ENCODE measurements at regions not wholly inside any gene's neighbourhood (a gene's known extent, or its start where the extent isn't known, plus 50 kb on each side); places are given as distances from the start of the nearest gene placed in this dataset.

DNA sequence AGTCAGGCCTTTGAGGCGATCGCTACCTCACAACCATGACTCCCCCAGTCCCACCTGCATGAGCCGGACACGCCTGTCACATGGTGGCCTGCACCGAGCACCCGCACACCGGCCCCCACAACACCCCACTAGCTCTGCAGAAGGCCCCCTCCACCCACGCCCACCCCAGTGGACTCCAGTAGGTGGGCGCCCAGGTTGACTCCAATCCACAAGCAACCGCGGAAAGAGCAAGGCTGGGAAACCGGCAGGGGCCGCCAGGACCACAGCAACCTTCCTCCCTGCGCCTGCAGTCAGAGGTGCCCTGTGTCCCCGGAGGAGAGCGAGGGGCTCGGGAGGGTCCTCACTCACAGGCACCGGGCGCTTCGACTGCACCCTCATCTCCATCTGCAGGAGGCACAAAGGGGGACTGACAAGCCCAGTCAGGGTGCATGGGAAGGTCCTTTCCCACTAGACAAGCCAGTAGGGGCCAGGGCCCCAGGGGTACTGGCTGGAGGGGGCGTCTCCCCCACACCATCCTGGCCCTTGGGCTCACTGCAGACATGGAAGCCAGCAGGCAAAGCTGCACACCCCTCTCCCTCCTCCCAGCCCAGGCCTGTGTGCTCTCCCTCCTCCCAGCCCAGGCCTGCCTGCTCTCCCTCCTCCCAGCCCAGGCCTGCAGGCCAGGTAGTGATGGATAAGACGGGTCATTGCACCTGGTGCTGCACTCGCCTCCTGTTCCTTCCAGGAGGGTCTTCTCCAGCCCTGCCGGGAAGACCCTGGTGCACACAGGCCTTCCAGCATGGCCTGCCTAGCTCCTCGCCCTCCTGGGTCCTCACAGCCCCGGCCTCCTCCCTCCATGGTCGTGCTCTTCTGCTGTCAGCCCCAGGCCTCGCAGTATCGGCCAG lies 137.2 kb downstream of the DLL1 start:
- no peak for DNase-seq (ENCODE audit: low read depth)
- TF ChIP-seq, protein P1, sequence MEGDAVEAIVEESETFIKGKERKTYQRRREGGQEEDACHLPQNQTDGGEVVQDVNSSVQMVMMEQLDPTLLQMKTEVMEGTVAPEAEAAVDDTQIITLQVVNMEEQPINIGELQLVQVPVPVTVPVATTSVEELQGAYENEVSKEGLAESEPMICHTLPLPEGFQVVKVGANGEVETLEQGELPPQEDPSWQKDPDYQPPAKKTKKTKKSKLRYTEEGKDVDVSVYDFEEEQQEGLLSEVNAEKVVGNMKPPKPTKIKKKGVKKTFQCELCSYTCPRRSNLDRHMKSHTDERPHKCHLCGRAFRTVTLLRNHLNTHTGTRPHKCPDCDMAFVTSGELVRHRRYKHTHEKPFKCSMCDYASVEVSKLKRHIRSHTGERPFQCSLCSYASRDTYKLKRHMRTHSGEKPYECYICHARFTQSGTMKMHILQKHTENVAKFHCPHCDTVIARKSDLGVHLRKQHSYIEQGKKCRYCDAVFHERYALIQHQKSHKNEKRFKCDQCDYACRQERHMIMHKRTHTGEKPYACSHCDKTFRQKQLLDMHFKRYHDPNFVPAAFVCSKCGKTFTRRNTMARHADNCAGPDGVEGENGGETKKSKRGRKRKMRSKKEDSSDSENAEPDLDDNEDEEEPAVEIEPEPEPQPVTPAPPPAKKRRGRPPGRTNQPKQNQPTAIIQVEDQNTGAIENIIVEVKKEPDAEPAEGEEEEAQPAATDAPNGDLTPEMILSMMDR (conservative IDR thresholded peaks at IDR 0.05; ENCODE audit: low read depth, low read length): no peak
- no peak overlapping the region for H3K4me3 ChIP-seq (ENCODE audit: low read length)

DNA sequence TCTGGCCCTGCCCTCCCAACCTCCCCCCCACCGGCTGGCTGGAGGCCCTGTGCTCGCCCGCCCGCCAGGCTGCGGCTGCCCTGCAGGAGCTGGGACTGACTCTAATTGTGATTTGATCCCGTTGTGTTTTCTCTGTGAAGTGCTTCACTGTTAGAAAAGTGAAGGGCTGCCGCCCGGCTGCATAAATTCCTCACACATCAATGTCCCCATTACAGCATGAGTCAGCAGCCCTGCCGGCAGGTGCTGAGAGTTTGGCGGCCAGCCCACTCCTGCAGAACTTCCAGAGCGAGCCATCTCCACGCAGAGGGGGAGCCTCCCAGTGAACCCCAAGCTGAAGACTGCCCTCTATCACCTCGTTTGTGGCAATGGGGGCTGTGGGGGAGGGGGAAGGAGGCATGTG lies 137.9 kb downstream of the DLL1 start:
- no peak overlapping the region for H3K4me3 ChIP-seq (ENCODE audit: low read length)
- DNase-seq (ENCODE audit: low read depth): peak; percentile 32
- TF ChIP-seq, protein P1 (conservative IDR thresholded peaks at IDR 0.05; ENCODE audit: low read depth, low read length): no peak

DNA sequence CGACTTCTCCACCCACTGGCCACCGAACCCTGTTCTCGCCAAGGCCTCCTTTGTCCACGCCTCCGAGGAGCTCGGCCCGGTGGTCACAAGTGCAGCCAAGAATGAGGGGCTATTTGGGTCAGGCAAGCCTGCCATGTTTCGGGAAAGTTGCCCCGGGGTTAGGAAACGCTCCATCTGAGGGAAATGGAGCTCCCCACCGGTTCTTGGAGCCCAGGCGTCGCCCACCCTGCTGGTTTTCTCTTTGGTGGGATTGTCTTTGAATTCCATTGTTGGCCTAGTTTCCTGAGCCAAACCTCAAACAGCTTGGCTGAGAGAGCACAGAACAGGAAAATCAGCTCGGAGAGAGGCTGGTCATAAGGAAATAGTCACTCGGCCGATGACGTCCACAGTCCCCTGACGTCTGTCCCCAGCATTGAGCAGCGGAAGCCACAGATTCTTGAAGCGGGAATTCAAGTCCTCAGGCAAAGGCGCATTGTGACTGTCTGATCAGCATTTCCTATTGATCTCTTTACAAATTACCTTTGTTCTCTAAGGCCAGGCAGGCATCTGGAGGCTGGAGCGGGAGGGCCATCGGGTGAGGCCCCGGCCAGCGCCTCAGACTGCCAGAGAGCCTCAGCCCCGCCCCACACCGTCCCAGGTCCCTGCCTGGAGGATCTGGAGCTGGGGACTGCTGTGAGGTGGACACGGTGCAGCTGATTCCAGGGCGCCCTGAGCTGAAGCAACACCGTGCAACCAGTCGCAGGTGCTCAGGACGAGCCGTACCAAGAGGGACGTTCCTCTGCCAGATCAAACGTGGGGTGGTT lies 138.6 kb downstream of the DLL1 start:
- H3K4me3 ChIP-seq (ENCODE audit: low read length): no peak overlapping the region
- TF ChIP-seq, protein P1 (conservative IDR thresholded peaks at IDR 0.05; ENCODE audit: low read depth, low read length): no peak
- no peak for DNase-seq (ENCODE audit: low read depth)

DNA sequence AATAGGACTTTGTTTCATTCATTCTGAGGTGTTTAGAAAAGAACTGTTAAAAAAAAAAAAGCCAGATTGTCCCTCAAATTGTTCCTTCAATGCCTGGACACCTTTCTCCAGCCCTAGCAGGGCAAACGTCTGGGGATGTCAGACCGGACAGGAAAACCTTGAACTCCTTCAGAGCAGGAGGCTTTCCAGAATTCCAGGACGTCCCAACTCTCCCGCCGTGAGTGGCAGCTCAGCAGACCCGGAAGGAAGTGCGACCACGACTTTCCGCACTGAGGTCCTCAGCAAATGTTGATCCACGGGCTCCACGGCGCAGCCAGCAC lies 139.1 kb downstream of the DLL1 start:
- H3K4me3 ChIP-seq (ENCODE audit: low read length): no peak overlapping the region
- TF ChIP-seq, protein P1 (conservative IDR thresholded peaks at IDR 0.05; ENCODE audit: low read depth, low read length): no peak

DNA sequence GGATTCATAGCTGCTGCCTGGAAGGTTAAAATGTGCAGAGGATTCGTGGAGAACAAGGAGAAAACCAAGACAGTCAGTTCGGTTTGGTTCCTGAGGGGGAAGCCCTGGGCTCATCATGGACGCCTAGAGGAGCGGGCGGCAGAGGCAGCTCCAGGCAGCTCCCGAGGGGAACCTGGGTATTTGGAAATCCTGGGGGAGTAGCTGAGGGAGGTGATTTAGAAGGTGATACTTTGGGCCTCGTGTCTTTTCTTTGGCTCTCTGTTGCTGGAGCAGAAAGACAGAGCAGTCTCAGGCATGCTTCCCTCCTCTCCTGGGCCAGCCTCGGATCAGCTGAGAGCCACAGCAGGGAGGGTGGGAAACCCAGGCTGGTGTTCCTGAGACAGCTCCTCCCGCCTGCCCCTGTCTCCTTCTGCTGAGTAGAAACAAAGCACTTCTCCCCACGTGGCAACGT lies 139.5 kb downstream of the DLL1 start:
- TF ChIP-seq, protein P1 (conservative IDR thresholded peaks at IDR 0.05; ENCODE audit: low read depth, low read length): no peak
- no peak overlapping the region for H3K4me3 ChIP-seq (ENCODE audit: low read length)
- no peak for DNase-seq (ENCODE audit: low read depth)

More for the DNA sequence above, 139.1 kb downstream of the DLL1 start:
- no peak for DNase-seq (ENCODE audit: low read depth)

DNA sequence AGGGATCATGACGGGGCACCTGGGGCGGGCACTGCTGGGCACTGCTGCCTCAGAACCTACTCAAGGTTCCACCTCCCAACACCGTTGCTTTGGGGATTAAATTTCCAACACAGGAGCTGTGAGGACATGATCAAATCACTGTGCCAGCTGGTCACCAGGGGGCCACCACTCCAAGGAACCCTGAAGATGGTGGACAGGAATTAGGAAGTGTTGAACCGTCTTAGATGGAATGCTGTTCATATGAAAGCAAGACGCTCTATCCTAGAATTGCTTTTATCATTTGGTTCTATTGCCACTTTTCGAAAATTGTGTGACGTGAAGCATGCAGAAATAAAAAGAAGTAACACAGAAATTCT lies 140.3 kb downstream of the DLL1 start:
- TF ChIP-seq, protein P1 (conservative IDR thresholded peaks at IDR 0.05; ENCODE audit: low read depth, low read length): peak; percentile 2
- no peak overlapping the region for H3K4me3 ChIP-seq (ENCODE audit: low read length)
- no peak for DNase-seq (ENCODE audit: low read depth)

Measured in retinal pigment epithelial cell (primary cell).